SK-N-SH treated with all-trans-retinoic acid at 6 μM for 48 hours (cell line): ENCODE measurements at regions not wholly inside any gene's neighbourhood (a gene's known extent, or its start where the extent isn't known, plus 50 kb on each side); places are given as distances from the start of the nearest gene placed in this dataset.

Experiments
- ATAC-seq: fragments of 200-7000 bp; cut with Tn5 transposase; 3 replicates; pipeline ENCODE4 v1.9.1; 2020; ENCODE audit warnings: mild to moderate bottlenecking, moderate library complexity
- ARNTL ChIP-seq: fragments of 450-650 bp; formaldehyde crosslinking; IDR thresholded peaks from 2 replicates; pipeline ENCODE4 v1.5.0; 2020; ENCODE audit warnings: low read depth, mild to moderate bottlenecking, moderate library complexity, borderline replicate concordance
- BACH2 ChIP-seq: fragments of 250-450 bp; sonication (Bioruptor Pico); IDR thresholded peaks from 2 replicates; pipeline ENCODE4 v1.9.0; 2021; ENCODE audit warnings: mild to moderate bottlenecking, borderline replicate concordance
- CSDC2 ChIP-seq: fragments of 250-450 bp; sonication (Bioruptor Pico); IDR thresholded peaks from 2 replicates; pipeline ENCODE4 v1.5.0; 2020; ENCODE audit warnings: mild to moderate bottlenecking, moderate library complexity
- ISL1 ChIP-seq: fragments of 250-450 bp; sonication (Bioruptor Pico); IDR thresholded peaks from 2 replicates; pipeline ENCODE4 v2.1.2; 2022; ENCODE audit warnings: mild to moderate bottlenecking, moderate library complexity
- PPARA ChIP-seq: fragments of 250-450 bp; sonication (Bioruptor Pico); IDR thresholded peaks from 2 replicates; pipeline ENCODE4 v1.5.0; 2020; ENCODE audit warnings: mild to moderate bottlenecking, borderline replicate concordance
- RARB ChIP-seq: fragments of 250-450 bp; sonication (Bioruptor Pico); IDR thresholded peaks from 2 replicates; pipeline ENCODE4 v1.8.0; 2021; ENCODE audit warnings: mild to moderate bottlenecking, moderate library complexity
- SNAI2 ChIP-seq: fragments of 250-450 bp; sonication (Bioruptor Pico); IDR thresholded peaks from 2 replicates; pipeline ENCODE4 v1.5.0; 2020; ENCODE audit warnings: mild to moderate bottlenecking, moderate library complexity
- TCF4 ChIP-seq: fragments of 250-450 bp; sonication (Bioruptor Pico); IDR thresholded peaks from 2 replicates; pipeline ENCODE4 v1.8.0; 2021; ENCODE audit warnings: mild to moderate bottlenecking, moderate library complexity, borderline replicate concordance
- TOX ChIP-seq: fragments of 250-450 bp; sonication (Bioruptor Pico); IDR thresholded peaks from 2 replicates; pipeline ENCODE4 v1.8.0; 2021; ENCODE audit warnings: mild to moderate bottlenecking, moderate library complexity, borderline replicate concordance
- TSHZ2 ChIP-seq: fragments of 250-450 bp; sonication (Bioruptor Pico); IDR thresholded peaks from 2 replicates; pipeline ENCODE4 v1.5.0; 2020; ENCODE audit warnings: mild to moderate bottlenecking, moderate library complexity
- ZC3H10 ChIP-seq: fragments of 250-450 bp; sonication (Bioruptor Pico); IDR thresholded peaks from 2 replicates; pipeline ENCODE4 v1.5.1; 2021; ENCODE audit warnings: mild to moderate bottlenecking, moderate library complexity
- ZFP3 ChIP-seq: fragments of 250-450 bp; sonication (Bioruptor Pico); IDR thresholded peaks from 2 replicates; pipeline ENCODE4 v1.5.0; 2020; ENCODE audit warnings: mild to moderate bottlenecking, moderate library complexity
- ZFP30 ChIP-seq: fragments of 450-650 bp; formaldehyde crosslinking; IDR thresholded peaks from 2 replicates; pipeline ENCODE4 v1.5.0; 2022; ENCODE audit warnings: mild to moderate bottlenecking, moderate library complexity
- ZNF565 ChIP-seq: fragments of 450-650 bp; formaldehyde crosslinking; conservative IDR thresholded peaks from 2 replicates; pipeline ENCODE4 v1.5.0; 2020; ENCODE audit warnings: low read depth, mild to moderate bottlenecking, moderate library complexity
- ZNF70 ChIP-seq: fragments of 450-650 bp; formaldehyde crosslinking; IDR thresholded peaks from 2 replicates; pipeline ENCODE4 v1.5.0; 2020; ENCODE audit warnings: mild to moderate bottlenecking, moderate library complexity
- ZNF8 ChIP-seq: fragments of 450-650 bp; formaldehyde crosslinking; IDR thresholded peaks from 2 replicates; pipeline ENCODE4 v1.5.0; 2020; ENCODE audit warnings: mild to moderate bottlenecking, moderate library complexity
- TF ChIP-seq, protein P1 (sequence below): fragments of 250-450 bp; sonication (Bioruptor Pico); IDR thresholded peaks from 2 replicates; pipeline ENCODE4 v1.5.1; 2020; ENCODE audit warnings: low read depth, mild to moderate bottlenecking, moderate library complexity
- TF ChIP-seq, protein P2 (sequence below): fragments of 250-450 bp; sonication (Bioruptor Pico); IDR thresholded peaks from 2 replicates; pipeline ENCODE4 v1.5.1; 2021; ENCODE audit warnings: mild to moderate bottlenecking, moderate library complexity

DNA sequence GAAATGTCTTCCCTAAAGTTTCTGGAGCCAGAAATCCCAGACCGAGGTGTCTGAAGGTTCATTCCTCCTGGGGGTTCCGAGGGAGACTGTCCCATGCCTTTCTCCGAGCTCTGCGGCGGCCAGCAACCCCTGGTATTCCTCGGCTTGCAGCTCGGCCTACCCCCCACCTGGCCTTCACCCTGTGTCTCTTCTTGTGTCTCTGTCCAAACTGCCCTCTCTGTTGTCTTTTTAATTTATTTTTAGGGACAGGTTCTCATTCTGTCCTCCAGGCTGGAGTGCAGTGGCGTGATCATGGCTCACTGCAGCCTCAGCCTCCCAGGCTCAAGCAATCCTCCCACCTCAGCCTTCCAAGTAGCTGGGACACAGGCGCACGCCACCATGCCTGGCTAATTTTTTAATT lies 211.7 kb downstream of the SEC14L1 start:
- no peak for ATAC-seq
- TF ChIP-seq ISL1 (CRISPR knock-in tag) (no peak), RARB (CRISPR knock-in tag) (no peak), CSDC2 (CRISPR knock-in tag) (no peak), TSHZ2 (CRISPR knock-in tag) (no peak), TCF4 (CRISPR knock-in tag) (no peak), ZC3H10 (CRISPR knock-in tag) (no peak), BACH2 (CRISPR knock-in tag) (no peak), ZNF70 (CRISPR knock-in tag) (no peak), ZFP30 (no peak), ZFP3 (CRISPR knock-in tag) (no peak)

GRCh38 chr17:77352996-77353395 lies 212.2 kb downstream of the SEC14L1 start:
- no peak for TF ChIP-seq ZFP30
- TF ChIP-seq TOX (CRISPR knock-in tag) = no peak
- TF ChIP-seq, protein P1, sequence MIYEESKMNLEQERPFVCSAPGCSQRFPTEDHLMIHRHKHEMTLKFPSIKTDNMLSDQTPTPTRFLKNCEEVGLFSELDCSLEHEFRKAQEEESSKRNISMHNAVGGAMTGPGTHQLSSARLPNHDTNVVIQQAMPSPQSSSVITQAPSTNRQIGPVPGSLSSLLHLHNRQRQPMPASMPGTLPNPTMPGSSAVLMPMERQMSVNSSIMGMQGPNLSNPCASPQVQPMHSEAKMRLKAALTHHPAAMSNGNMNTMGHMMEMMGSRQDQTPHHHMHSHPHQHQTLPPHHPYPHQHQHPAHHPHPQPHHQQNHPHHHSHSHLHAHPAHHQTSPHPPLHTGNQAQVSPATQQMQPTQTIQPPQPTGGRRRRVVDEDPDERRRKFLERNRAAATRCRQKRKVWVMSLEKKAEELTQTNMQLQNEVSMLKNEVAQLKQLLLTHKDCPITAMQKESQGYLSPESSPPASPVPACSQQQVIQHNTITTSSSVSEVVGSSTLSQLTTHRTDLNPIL (CRISPR knock-in tag) = no peak
- no peak for TF ChIP-seq SNAI2 (CRISPR knock-in tag)
- no peak for TF ChIP-seq ISL1 (CRISPR knock-in tag)
- TF ChIP-seq ARNTL (CRISPR knock-in tag) = no peak
- no peak for TF ChIP-seq BACH2 (CRISPR knock-in tag)
- no peak for TF ChIP-seq ZFP3 (CRISPR knock-in tag)
- TF ChIP-seq, protein P2, sequence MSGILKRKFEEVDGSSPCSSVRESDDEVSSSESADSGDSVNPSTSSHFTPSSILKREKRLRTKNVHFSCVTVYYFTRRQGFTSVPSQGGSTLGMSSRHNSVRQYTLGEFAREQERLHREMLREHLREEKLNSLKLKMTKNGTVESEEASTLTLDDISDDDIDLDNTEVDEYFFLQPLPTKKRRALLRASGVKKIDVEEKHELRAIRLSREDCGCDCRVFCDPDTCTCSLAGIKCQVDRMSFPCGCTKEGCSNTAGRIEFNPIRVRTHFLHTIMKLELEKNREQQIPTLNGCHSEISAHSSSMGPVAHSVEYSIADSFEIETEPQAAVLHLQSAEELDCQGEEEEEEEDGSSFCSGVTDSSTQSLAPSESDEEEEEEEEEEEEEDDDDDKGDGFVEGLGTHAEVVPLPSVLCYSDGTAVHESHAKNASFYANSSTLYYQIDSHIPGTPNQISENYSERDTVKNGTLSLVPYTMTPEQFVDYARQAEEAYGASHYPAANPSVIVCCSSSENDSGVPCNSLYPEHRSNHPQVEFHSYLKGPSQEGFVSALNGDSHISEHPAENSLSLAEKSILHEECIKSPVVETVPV (CRISPR knock-in tag) = no peak
- TF ChIP-seq ZNF565 (CRISPR knock-in tag) = no peak
- no peak for TF ChIP-seq RARB (CRISPR knock-in tag)
- TF ChIP-seq ZNF8 (CRISPR knock-in tag) = no peak
- ATAC-seq = no peak

GRCh38 chr17:77353684-77354419 lies 213.1 kb downstream of the SEC14L1 start:
- no peak for ATAC-seq
- no peak for TF ChIP-seq ZFP30
- TF ChIP-seq TCF4 (CRISPR knock-in tag) = no peak
- TF ChIP-seq ISL1 (CRISPR knock-in tag) = no peak
- no peak for TF ChIP-seq ZNF8 (CRISPR knock-in tag)
- no peak for TF ChIP-seq ARNTL (CRISPR knock-in tag)
- TF ChIP-seq PPARA = no peak
- TF ChIP-seq, protein P2 (CRISPR knock-in tag) = no peak
- no peak for TF ChIP-seq CSDC2 (CRISPR knock-in tag)
- TF ChIP-seq BACH2 (CRISPR knock-in tag) = no peak
- no peak for TF ChIP-seq TSHZ2 (CRISPR knock-in tag)
- no peak for TF ChIP-seq TOX (CRISPR knock-in tag)
- TF ChIP-seq SNAI2 (CRISPR knock-in tag) = no peak
